Stomach (tissue), 4 donors: ENCODE measurements at regions not wholly inside any gene's neighbourhood (a gene's known extent, or its start where the extent isn't known, plus 50 kb on each side); places are given as distances from the start of the nearest gene placed in this dataset.

Source experiments
- POLR2A ChIP-seq, 4 donors: fragments of 450-650 bp; IDR thresholded peaks; one replicate each; pipeline ENCODE4 v1.6.1; 2016; ENCODE audit warnings: antibody characterized with exemption in 4 of 4, control low read depth in 2 of 4, mild to moderate bottlenecking in 1 of 4, moderate library complexity in 1 of 4
- POLR2AphosphoS5 ChIP-seq, 3 donors: sonication (generic); formaldehyde crosslinking; IDR thresholded peaks; one replicate each; pipeline ENCODE4 v1.6.1; 2016; ENCODE audit warnings: antibody characterized with exemption in 3 of 3
- TF ChIP-seq, protein P1 (sequence below), 7 experiments: fragments of 450-650 bp in 4 of 7; fragments of 200-600 bp in 3 of 7; sonication (generic) in 3 of 7; IDR thresholded peaks; one replicate each; pipeline ENCODE4 v1.5.1; 2016 to 2019; ENCODE audit warnings: antibody characterized with exemption in 7 of 7, control low read depth in 2 of 7, mild to moderate bottlenecking in 1 of 7

DNA sequence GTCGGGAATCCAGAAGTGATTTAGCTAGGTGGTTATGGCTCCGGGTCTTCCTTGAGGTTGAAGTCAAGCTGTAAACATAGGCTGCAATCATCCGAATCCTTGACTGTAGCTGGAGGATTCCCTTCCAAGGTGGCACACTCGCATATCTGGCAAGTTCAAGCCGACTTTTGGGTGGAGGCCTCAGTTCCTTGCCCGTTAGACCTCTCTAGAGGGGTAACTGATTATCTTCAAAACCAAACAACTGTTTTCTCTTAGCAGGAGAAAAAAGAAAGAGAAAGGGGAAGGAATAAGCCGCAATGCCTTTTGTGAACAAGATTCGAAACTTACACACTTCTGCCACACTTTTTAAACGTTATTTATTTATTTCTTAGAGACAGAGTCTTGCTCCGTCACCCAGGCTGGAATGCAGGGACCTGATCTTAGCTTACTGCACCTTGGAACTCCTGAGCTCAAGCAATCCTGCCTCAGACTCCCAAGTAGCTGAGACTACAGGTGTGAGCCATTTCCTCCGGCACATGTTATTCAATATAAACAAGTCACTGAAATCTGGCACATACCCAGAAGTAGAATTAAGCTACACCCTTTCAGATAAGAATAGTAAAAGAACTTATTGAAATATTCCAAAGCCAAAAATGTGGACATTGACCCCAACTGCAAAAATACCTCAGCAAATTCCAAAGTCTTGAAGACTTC is 76.3 kb downstream of the HFE start:
- TF ChIP-seq, protein P1, sequence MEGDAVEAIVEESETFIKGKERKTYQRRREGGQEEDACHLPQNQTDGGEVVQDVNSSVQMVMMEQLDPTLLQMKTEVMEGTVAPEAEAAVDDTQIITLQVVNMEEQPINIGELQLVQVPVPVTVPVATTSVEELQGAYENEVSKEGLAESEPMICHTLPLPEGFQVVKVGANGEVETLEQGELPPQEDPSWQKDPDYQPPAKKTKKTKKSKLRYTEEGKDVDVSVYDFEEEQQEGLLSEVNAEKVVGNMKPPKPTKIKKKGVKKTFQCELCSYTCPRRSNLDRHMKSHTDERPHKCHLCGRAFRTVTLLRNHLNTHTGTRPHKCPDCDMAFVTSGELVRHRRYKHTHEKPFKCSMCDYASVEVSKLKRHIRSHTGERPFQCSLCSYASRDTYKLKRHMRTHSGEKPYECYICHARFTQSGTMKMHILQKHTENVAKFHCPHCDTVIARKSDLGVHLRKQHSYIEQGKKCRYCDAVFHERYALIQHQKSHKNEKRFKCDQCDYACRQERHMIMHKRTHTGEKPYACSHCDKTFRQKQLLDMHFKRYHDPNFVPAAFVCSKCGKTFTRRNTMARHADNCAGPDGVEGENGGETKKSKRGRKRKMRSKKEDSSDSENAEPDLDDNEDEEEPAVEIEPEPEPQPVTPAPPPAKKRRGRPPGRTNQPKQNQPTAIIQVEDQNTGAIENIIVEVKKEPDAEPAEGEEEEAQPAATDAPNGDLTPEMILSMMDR (IDR thresholded peaks at IDR 0.05): no peak
- TF ChIP-seq POLR2A (IDR thresholded peaks at IDR 0.05) (no peak), POLR2AphosphoS5 (IDR thresholded peaks at IDR 0.05) (peak in 2 of 3 donors; percentile 43 to 53)
